SK-N-SH treated with all-trans-retinoic acid at 6 μM for 48 hours (cell line): ENCODE measurements at regions not wholly inside any gene's neighbourhood (a gene's known extent, or its start where the extent isn't known, plus 50 kb on each side); places are given as distances from the start of the nearest gene placed in this dataset.

ENCODE experiments used
- ATAC-seq: fragments of 200-7000 bp; cut with Tn5 transposase; 3 replicates; pipeline ENCODE4 v1.9.1; 2020; ENCODE audit warnings: mild to moderate bottlenecking, moderate library complexity
- ARNTL ChIP-seq: fragments of 450-650 bp; formaldehyde crosslinking; IDR thresholded peaks from 2 replicates; pipeline ENCODE4 v1.5.0; 2020; ENCODE audit warnings: low read depth, mild to moderate bottlenecking, moderate library complexity, borderline replicate concordance
- BACH2 ChIP-seq: fragments of 250-450 bp; sonication (Bioruptor Pico); IDR thresholded peaks from 2 replicates; pipeline ENCODE4 v1.9.0; 2021; ENCODE audit warnings: mild to moderate bottlenecking, borderline replicate concordance
- ESRRG ChIP-seq: fragments of 250-450 bp; sonication (Bioruptor Pico); IDR thresholded peaks from 2 replicates; pipeline ENCODE4 v1.6.1; 2021; ENCODE audit warnings: mild to moderate bottlenecking
- GLIS3 ChIP-seq: fragments of 250-450 bp; sonication (Bioruptor Pico); IDR thresholded peaks from 2 replicates; pipeline ENCODE4 v1.5.0; 2020; ENCODE audit warnings: mild to moderate bottlenecking, moderate library complexity
- ISL1 ChIP-seq: fragments of 250-450 bp; sonication (Bioruptor Pico); IDR thresholded peaks from 2 replicates; pipeline ENCODE4 v2.1.2; 2022; ENCODE audit warnings: mild to moderate bottlenecking, moderate library complexity
- OSR1 ChIP-seq: fragments of 250-450 bp; sonication (Bioruptor Pico); IDR thresholded peaks from 2 replicates; pipeline ENCODE4 v1.8.0; 2022; ENCODE audit warnings: moderate library complexity, mild to moderate bottlenecking, inconsistent platforms
- PPARA ChIP-seq: fragments of 250-450 bp; sonication (Bioruptor Pico); IDR thresholded peaks from 2 replicates; pipeline ENCODE4 v1.5.0; 2020; ENCODE audit warnings: mild to moderate bottlenecking, borderline replicate concordance
- RARB ChIP-seq: fragments of 250-450 bp; sonication (Bioruptor Pico); IDR thresholded peaks from 2 replicates; pipeline ENCODE4 v1.8.0; 2021; ENCODE audit warnings: mild to moderate bottlenecking, moderate library complexity
- SNAI2 ChIP-seq: fragments of 250-450 bp; sonication (Bioruptor Pico); IDR thresholded peaks from 2 replicates; pipeline ENCODE4 v1.5.0; 2020; ENCODE audit warnings: mild to moderate bottlenecking, moderate library complexity
- TCF4 ChIP-seq: fragments of 250-450 bp; sonication (Bioruptor Pico); IDR thresholded peaks from 2 replicates; pipeline ENCODE4 v1.8.0; 2021; ENCODE audit warnings: mild to moderate bottlenecking, moderate library complexity, borderline replicate concordance
- TOX ChIP-seq: fragments of 250-450 bp; sonication (Bioruptor Pico); IDR thresholded peaks from 2 replicates; pipeline ENCODE4 v1.8.0; 2021; ENCODE audit warnings: mild to moderate bottlenecking, moderate library complexity, borderline replicate concordance
- ZC3H10 ChIP-seq: fragments of 250-450 bp; sonication (Bioruptor Pico); IDR thresholded peaks from 2 replicates; pipeline ENCODE4 v1.5.1; 2021; ENCODE audit warnings: mild to moderate bottlenecking, moderate library complexity
- ZFP30 ChIP-seq: fragments of 450-650 bp; formaldehyde crosslinking; IDR thresholded peaks from 2 replicates; pipeline ENCODE4 v1.5.0; 2022; ENCODE audit warnings: mild to moderate bottlenecking, moderate library complexity
- ZNF565 ChIP-seq: fragments of 450-650 bp; formaldehyde crosslinking; conservative IDR thresholded peaks from 2 replicates; pipeline ENCODE4 v1.5.0; 2020; ENCODE audit warnings: low read depth, mild to moderate bottlenecking, moderate library complexity
- ZNF70 ChIP-seq: fragments of 450-650 bp; formaldehyde crosslinking; IDR thresholded peaks from 2 replicates; pipeline ENCODE4 v1.5.0; 2020; ENCODE audit warnings: mild to moderate bottlenecking, moderate library complexity
- ZNF8 ChIP-seq: fragments of 450-650 bp; formaldehyde crosslinking; IDR thresholded peaks from 2 replicates; pipeline ENCODE4 v1.5.0; 2020; ENCODE audit warnings: mild to moderate bottlenecking, moderate library complexity
- TF ChIP-seq, protein P1 (sequence below): fragments of 250-450 bp; sonication (Bioruptor Pico); IDR thresholded peaks from 2 replicates; pipeline ENCODE4 v1.5.0; 2020; ENCODE audit warnings: mild to moderate bottlenecking, moderate library complexity
- TF ChIP-seq, protein P2 (sequence below): fragments of 250-450 bp; sonication (Bioruptor Pico); IDR thresholded peaks from 2 replicates; pipeline ENCODE4 v1.8.0; 2021; ENCODE audit warnings: low read depth, mild to moderate bottlenecking, moderate library complexity, borderline replicate concordance
- TF ChIP-seq, protein P3 (sequence below): fragments of 250-450 bp; sonication (Bioruptor Pico); IDR thresholded peaks from 2 replicates; pipeline ENCODE4 v1.5.1; 2021; ENCODE audit warnings: mild to moderate bottlenecking, moderate library complexity
- TF ChIP-seq, protein P4 (sequence below): fragments of 250-450 bp; sonication (Bioruptor Pico); IDR thresholded peaks from 2 replicates; pipeline ENCODE4 v1.5.1; 2020; ENCODE audit warnings: low read depth, mild to moderate bottlenecking, moderate library complexity

DNA sequence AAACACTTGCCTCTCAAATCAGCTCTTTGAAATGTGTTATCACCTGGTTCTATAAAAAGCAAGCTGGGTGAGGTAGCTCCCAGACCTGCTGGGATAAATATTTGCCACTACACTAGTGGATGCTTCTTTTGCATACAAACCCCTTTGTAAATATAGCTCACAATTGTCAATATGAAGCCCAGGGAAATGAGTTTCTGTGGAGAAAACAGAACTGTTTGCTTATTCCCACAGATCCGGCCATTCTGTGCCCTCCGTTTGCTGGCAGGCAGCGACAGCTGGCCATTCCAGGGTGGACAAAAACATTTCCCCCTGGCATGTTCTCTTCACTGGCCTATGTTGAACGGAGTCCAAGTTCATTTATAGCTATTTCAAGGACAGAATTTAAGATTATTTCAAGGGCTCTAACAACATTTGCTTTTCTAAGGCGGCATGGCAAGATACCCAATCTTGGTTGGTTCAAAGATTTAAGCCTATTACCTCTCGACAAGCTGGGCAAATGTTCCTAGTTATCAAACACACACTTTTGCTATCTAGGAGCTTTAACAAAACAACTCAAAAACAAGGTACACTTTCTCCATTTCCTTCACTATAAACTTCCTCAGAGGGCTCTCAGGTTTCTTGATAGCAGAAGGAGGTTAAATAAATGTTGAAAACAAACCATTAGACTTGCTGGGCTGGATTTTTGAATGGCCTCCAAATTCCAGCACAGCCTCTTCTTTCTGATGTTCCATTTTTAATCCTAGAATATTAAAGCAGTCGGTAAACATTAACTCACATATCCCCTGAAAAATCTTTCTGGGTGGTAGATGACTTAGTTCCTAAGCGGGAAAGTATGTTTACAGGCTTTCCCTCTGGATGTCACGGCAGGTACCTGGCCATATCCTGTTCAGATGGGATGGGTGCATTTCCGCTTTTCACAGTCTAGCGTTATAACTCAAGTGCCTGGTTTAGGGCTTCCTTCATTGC, 332.3 kb downstream of the PLK2 start:
- TF ChIP-seq ZNF70 (CRISPR knock-in tag) (no peak), ISL1 (no peak), ESRRG (CRISPR knock-in tag) (no peak), TOX (CRISPR knock-in tag) (no peak), BACH2 (CRISPR knock-in tag) (no peak)
- TF ChIP-seq, protein P1, sequence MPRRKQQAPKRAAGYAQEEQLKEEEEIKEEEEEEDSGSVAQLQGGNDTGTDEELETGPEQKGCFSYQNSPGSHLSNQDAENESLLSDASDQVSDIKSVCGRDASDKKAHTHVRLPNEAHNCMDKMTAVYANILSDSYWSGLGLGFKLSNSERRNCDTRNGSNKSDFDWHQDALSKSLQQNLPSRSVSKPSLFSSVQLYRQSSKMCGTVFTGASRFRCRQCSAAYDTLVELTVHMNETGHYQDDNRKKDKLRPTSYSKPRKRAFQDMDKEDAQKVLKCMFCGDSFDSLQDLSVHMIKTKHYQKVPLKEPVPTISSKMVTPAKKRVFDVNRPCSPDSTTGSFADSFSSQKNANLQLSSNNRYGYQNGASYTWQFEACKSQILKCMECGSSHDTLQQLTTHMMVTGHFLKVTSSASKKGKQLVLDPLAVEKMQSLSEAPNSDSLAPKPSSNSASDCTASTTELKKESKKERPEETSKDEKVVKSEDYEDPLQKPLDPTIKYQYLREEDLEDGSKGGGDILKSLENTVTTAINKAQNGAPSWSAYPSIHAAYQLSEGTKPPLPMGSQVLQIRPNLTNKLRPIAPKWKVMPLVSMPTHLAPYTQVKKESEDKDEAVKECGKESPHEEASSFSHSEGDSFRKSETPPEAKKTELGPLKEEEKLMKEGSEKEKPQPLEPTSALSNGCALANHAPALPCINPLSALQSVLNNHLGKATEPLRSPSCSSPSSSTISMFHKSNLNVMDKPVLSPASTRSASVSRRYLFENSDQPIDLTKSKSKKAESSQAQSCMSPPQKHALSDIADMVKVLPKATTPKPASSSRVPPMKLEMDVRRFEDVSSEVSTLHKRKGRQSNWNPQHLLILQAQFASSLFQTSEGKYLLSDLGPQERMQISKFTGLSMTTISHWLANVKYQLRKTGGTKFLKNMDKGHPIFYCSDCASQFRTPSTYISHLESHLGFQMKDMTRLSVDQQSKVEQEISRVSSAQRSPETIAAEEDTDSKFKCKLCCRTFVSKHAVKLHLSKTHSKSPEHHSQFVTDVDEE (CRISPR knock-in tag), result no peak
- TF ChIP-seq, protein P2, sequence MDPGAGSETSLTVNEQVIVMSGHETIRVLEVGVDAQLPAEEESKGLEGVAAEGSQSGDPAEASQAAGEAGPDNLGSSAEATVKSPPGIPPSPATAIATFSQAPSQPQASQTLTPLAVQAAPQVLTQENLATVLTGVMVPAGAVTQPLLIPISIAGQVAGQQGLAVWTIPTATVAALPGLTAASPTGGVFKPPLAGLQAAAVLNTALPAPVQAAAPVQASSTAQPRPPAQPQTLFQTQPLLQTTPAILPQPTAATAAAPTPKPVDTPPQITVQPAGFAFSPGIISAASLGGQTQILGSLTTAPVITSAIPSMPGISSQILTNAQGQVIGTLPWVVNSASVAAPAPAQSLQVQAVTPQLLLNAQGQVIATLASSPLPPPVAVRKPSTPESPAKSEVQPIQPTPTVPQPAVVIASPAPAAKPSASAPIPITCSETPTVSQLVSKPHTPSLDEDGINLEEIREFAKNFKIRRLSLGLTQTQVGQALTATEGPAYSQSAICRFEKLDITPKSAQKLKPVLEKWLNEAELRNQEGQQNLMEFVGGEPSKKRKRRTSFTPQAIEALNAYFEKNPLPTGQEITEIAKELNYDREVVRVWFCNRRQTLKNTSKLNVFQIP, result no peak
- no peak for ATAC-seq

DNA sequence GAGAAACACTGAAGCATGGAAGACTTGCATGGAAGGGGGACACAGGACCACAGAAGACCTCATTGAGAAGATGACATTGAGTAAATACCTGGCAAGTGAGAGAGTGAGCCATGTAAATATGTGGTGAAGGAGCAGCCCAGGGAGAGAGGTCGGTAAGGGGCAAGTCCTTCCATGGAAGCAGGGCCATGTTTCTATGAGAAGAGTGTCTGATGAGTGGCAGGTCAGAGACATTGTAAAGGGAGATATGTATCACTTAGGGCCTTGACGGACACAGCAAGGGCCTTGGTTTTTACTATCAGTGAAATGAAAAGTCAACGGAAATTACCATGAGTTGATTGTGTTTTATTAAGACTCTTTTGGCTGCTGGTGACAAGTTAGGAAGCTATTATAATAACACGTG, 336.4 kb downstream of the PLK2 start:
- no peak for ATAC-seq
- no peak for TF ChIP-seq ZNF8 (CRISPR knock-in tag)
- TF ChIP-seq, protein P2, result no peak
- no peak for TF ChIP-seq TCF4
- TF ChIP-seq, protein P1 (CRISPR knock-in tag), result no peak
- no peak for TF ChIP-seq ZC3H10 (CRISPR knock-in tag)
- TF ChIP-seq, protein P3, sequence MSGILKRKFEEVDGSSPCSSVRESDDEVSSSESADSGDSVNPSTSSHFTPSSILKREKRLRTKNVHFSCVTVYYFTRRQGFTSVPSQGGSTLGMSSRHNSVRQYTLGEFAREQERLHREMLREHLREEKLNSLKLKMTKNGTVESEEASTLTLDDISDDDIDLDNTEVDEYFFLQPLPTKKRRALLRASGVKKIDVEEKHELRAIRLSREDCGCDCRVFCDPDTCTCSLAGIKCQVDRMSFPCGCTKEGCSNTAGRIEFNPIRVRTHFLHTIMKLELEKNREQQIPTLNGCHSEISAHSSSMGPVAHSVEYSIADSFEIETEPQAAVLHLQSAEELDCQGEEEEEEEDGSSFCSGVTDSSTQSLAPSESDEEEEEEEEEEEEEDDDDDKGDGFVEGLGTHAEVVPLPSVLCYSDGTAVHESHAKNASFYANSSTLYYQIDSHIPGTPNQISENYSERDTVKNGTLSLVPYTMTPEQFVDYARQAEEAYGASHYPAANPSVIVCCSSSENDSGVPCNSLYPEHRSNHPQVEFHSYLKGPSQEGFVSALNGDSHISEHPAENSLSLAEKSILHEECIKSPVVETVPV (CRISPR knock-in tag), result no peak
- TF ChIP-seq ZNF70 (CRISPR knock-in tag), result no peak
- no peak for TF ChIP-seq ZNF565 (CRISPR knock-in tag)
- no peak for TF ChIP-seq SNAI2 (CRISPR knock-in tag)
- TF ChIP-seq, protein P4, sequence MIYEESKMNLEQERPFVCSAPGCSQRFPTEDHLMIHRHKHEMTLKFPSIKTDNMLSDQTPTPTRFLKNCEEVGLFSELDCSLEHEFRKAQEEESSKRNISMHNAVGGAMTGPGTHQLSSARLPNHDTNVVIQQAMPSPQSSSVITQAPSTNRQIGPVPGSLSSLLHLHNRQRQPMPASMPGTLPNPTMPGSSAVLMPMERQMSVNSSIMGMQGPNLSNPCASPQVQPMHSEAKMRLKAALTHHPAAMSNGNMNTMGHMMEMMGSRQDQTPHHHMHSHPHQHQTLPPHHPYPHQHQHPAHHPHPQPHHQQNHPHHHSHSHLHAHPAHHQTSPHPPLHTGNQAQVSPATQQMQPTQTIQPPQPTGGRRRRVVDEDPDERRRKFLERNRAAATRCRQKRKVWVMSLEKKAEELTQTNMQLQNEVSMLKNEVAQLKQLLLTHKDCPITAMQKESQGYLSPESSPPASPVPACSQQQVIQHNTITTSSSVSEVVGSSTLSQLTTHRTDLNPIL (CRISPR knock-in tag), result no peak
- TF ChIP-seq OSR1 (CRISPR knock-in tag), result no peak
- no peak for TF ChIP-seq RARB (CRISPR knock-in tag)
- no peak for TF ChIP-seq ARNTL
- no peak for TF ChIP-seq ZFP30 (CRISPR knock-in tag)
- no peak for TF ChIP-seq GLIS3
- no peak for TF ChIP-seq PPARA (CRISPR knock-in tag)
- TF ChIP-seq ISL1, result no peak
- no peak for TF ChIP-seq TOX (CRISPR knock-in tag)
- TF ChIP-seq, all 23 proteins: peak for 0
